Esophagus (tissue), 2 donors: ENCODE measurements at regions not wholly inside any gene's neighbourhood (a gene's known extent, or its start where the extent isn't known, plus 50 kb on each side); places are given as distances from the start of the nearest gene placed in this dataset.

Experiments
- H3K27ac ChIP-seq, 2 donors: one replicate each; pipeline ENCODE4 v1.5.1; 2013; ENCODE audit warnings: low read depth in 2 of 2, mild to moderate bottlenecking in 2 of 2, inconsistent platforms in 1 of 2, low read length in 1 of 2, moderate library complexity in 1 of 2
- H3K27me3 ChIP-seq, 2 donors: one replicate each; pipeline ENCODE4 v1.6.1; 2013; ENCODE audit warnings: low read length in 2 of 2, control low read depth in 1 of 2, mild to moderate bottlenecking in 1 of 2; ENCODE audit not compliant: insufficient read depth in 2 of 2, control insufficient read depth in 1 of 2
- H3K36me3 ChIP-seq, 2 donors: one replicate each; pipeline ENCODE4 v1.6.1; 2013; ENCODE audit warnings: low read length in 1 of 2; ENCODE audit not compliant: control insufficient read depth in 2 of 2, insufficient read depth in 2 of 2
- H3K4me1 ChIP-seq, 2 donors: one replicate each; pipeline ENCODE4 v1.6.1; 2013; ENCODE audit warnings: low read length in 1 of 2; ENCODE audit not compliant: control insufficient read depth in 2 of 2, insufficient read depth in 2 of 2
- H3K4me3 ChIP-seq, 2 donors: one replicate each; pipeline ENCODE4 v1.5.1; 2013; ENCODE audit warnings: low read length in 2 of 2, mild to moderate bottlenecking in 2 of 2, low read depth in 1 of 2, moderate library complexity in 1 of 2
- H3K9me3 ChIP-seq, 2 donors: one replicate each; pipeline ENCODE4 v1.6.1; 2013; ENCODE audit warnings: mild to moderate bottlenecking in 2 of 2, low read depth in 1 of 2, low read length in 1 of 2, moderate library complexity in 1 of 2; ENCODE audit not compliant: control insufficient read depth in 2 of 2, insufficient read depth in 1 of 2
- WGBS, 2 donors: extraction: QIAGEN DNeasy Blood & Tissue Kit; methylation state at CpG; one replicate each; pipeline ENCODE4 v1.1.7; 2013; 5-methylcytosine and 5-hydroxymethylcytosine counted together
- donor health status: healthy with polysubstance abuse.
- donor health status: Bipolar disorder and iron deficiency.

GRCh38 chr5:89628876-89629635 is 746.1 kb upstream of the MEF2C start:
- Histone ChIP-seq H3K4me3 (no peak overlapping the region), H3K27ac (no peak overlapping the region), H3K9me3 (no peaks in the 10 kb centered on the region), H3K36me3 (no peaks in the 10 kb centered on the region), H3K27me3 (no peaks in the 10 kb centered on the region), H3K4me1 (no peaks in the 10 kb centered on the region)
- 83 to 84% methylated on average over 4 of the region's 4 CpGs for WGBS, 2 donors

GRCh38 chr5:89615839-89616518 is 733.0 kb upstream of the MEF2C start:
- Histone ChIP-seq H3K4me3 (no peak overlapping the region), H3K36me3 (no peaks in the 10 kb centered on the region), H3K4me1 (no peaks in the 10 kb centered on the region), H3K27ac (no peak overlapping the region), H3K27me3 (no peaks in the 10 kb centered on the region), H3K9me3 (no peaks in the 10 kb centered on the region)
- WGBS, 2 donors: 66 to 68% methylated on average over 2 of the region's 2 CpGs

GRCh38 chr5:89613222-89613956 is 730.4 kb upstream of the MEF2C start:
- WGBS, 2 donors: 82 to 93% methylated on average over 3 of the region's 3 CpGs
- H3K27ac ChIP-seq: no peak overlapping the region
- no peaks in the 10 kb centered on the region for H3K36me3 ChIP-seq
- no peaks in the 10 kb centered on the region for H3K4me1 ChIP-seq
- no peaks in the 10 kb centered on the region for H3K9me3 ChIP-seq
- H3K4me3 ChIP-seq: no peak overlapping the region
- H3K27me3 ChIP-seq: no peaks in the 10 kb centered on the region

GRCh38 chr5:89606939-89607534 is 724.1 kb upstream of the MEF2C start:
- Histone ChIP-seq H3K27ac (no peak overlapping the region), H3K27me3 (no peaks in the 10 kb centered on the region), H3K4me1 (no peaks in the 10 kb centered on the region), H3K4me3 (no peak overlapping the region), H3K36me3 (no peaks in the 10 kb centered on the region), H3K9me3 (no peaks in the 10 kb centered on the region)
- WGBS, 2 donors: 64 to 68% methylated on average over 4 of the region's 4 CpGs

- Histone ChIP-seq H3K9me3 (no peaks in the 10 kb centered on the region), H3K4me1 (no peaks in the 10 kb centered on the region), H3K4me3 (no peak overlapping the region), H3K36me3 (no peaks in the 10 kb centered on the region), H3K27ac (no peak overlapping the region), H3K27me3 (no peaks in the 10 kb centered on the region)
- 70 to 78% methylated on average over 1 of the region's 1 CpG for WGBS, 2 donors
These were observed 721.4 kb upstream of the MEF2C start for GRCh38 chr5:89604342-89604741.

- Histone ChIP-seq H3K27ac (no peak overlapping the region), H3K9me3 (no peaks in the 10 kb centered on the region), H3K36me3 (no peaks in the 10 kb centered on the region), H3K4me3 (no peak overlapping the region), H3K4me1 (no peaks in the 10 kb centered on the region), H3K27me3 (no peaks in the 10 kb centered on the region)
- 93 to 94% methylated on average over 12 of the region's 12 CpGs for WGBS, 2 donors
These were observed 718.9 kb upstream of the MEF2C start for GRCh38 chr5:89601880-89602279.

- H3K27me3 ChIP-seq: no peaks in the 10 kb centered on the region
- 77 to 82% methylated on average over 1 of the region's 1 CpG for WGBS, 2 donors
- no peak overlapping the region for H3K4me3 ChIP-seq
- no peaks in the 10 kb centered on the region for H3K9me3 ChIP-seq
- H3K36me3 ChIP-seq: no peaks in the 10 kb centered on the region
- no peak overlapping the region for H3K27ac ChIP-seq
- H3K4me1 ChIP-seq: no peaks in the 10 kb centered on the region
These were observed 714.9 kb upstream of the MEF2C start for GRCh38 chr5:89597878-89598277.

- 44 to 78% methylated on average over 2 of the region's 2 CpGs for WGBS, 2 donors
- H3K4me3 ChIP-seq: no peak overlapping the region
- H3K27ac ChIP-seq: no peak overlapping the region
- no peaks in the 10 kb centered on the region for H3K9me3 ChIP-seq
- no peaks in the 10 kb centered on the region for H3K36me3 ChIP-seq
- H3K27me3 ChIP-seq: no peaks in the 10 kb centered on the region
- H3K4me1 ChIP-seq: no peaks in the 10 kb centered on the region
These were observed 713.8 kb upstream of the MEF2C start for GRCh38 chr5:89596821-89597220.

GRCh38 chr5:89595056-89595455 is 712.1 kb upstream of the MEF2C start:
- Histone ChIP-seq H3K27ac (no peak overlapping the region), H3K9me3 (no peaks in the 10 kb centered on the region), H3K36me3 (no peaks in the 10 kb centered on the region), H3K27me3 (no peaks in the 10 kb centered on the region), H3K4me1 (no peaks in the 10 kb centered on the region), H3K4me3 (no peak overlapping the region)
- 93 to 97% methylated on average over 1 of the region's 1 CpG for WGBS, 2 donors
